ENCODE measurements at regions not wholly inside any gene's neighbourhood (a gene's known extent, or its start where the extent isn't known, plus 50 kb on each side); places are given as distances from the start of the nearest gene placed in this dataset.

DNA sequence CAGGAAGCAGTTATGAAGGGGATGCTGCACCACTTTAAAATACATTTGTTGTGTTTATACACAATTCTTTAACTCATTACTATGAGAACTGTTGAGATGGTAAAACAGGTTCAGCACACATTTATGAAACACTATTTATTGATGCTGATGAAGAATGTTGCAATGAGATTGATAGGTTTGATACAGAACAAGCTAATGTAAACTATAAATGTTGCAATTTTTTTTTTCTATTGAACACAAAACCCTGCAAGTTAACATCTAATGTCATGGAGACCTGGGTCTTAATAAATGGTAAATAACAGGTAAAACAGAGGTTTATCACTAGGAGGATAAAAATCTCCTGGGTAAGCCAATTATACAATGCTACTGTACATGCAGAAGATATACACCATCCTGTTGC is 857.6 kb downstream of the FSCB start:
- Histone ChIP-seq H3K9me3 (ENCODE audit: insufficient read depth, low read length, severe bottlenecking) (peaks cover 3% of the 10 kb centered on the region), H3K79me2 (ENCODE audit: insufficient read depth, low read length) (no peaks in the 10 kb centered on the region), H4K20me1 (ENCODE audit: insufficient read depth, low read length) (no peaks in the 10 kb centered on the region), H2AFZ (ENCODE audit: low read depth, low read length) (no peak overlapping the region), H3K9ac (ENCODE audit: low read depth, low read length) (no peak overlapping the region), H3K4me1 (ENCODE audit: insufficient read depth, low read length) (no peaks in the 10 kb centered on the region), H3K4me3 (ENCODE audit: low read depth in 1 of 2, low read length in 2 of 2) (no peak overlapping the region), H3K27ac (ENCODE audit: low read length) (no peak overlapping the region), H3K36me3 (ENCODE audit: insufficient read depth, low read length) (no peaks in the 10 kb centered on the region), H3K4me2 (ENCODE audit: insufficient read depth, low read length) (no peak overlapping the region), H3K27me3 (ENCODE audit: insufficient read depth, low read length, poor library complexity) (no peaks in the 10 kb centered on the region)
- no peak for TF ChIP-seq EZH2 (IDR thresholded peaks at IDR 0.05; ENCODE audit: borderline replicate concordance, low read depth, low read length, severe bottlenecking)
- TF ChIP-seq, protein P1, sequence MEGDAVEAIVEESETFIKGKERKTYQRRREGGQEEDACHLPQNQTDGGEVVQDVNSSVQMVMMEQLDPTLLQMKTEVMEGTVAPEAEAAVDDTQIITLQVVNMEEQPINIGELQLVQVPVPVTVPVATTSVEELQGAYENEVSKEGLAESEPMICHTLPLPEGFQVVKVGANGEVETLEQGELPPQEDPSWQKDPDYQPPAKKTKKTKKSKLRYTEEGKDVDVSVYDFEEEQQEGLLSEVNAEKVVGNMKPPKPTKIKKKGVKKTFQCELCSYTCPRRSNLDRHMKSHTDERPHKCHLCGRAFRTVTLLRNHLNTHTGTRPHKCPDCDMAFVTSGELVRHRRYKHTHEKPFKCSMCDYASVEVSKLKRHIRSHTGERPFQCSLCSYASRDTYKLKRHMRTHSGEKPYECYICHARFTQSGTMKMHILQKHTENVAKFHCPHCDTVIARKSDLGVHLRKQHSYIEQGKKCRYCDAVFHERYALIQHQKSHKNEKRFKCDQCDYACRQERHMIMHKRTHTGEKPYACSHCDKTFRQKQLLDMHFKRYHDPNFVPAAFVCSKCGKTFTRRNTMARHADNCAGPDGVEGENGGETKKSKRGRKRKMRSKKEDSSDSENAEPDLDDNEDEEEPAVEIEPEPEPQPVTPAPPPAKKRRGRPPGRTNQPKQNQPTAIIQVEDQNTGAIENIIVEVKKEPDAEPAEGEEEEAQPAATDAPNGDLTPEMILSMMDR (IDR thresholded peaks at IDR 0.05; ENCODE audit: borderline replicate concordance, extremely low read depth, low read length, poor library complexity, severe bottlenecking), result no peak
- ATAC-seq (ENCODE audit: insufficient read depth, low read depth), result no peak
- no peak for DNase-seq

- H3K27me3 ChIP-seq (ENCODE audit: insufficient read depth, low read length, poor library complexity), result no peaks in the 10 kb centered on the region
- H3K4me2 ChIP-seq (ENCODE audit: insufficient read depth, low read length), result no peak overlapping the region
- TF ChIP-seq, protein P1 (IDR thresholded peaks at IDR 0.05; ENCODE audit: borderline replicate concordance, extremely low read depth, low read length, poor library complexity, severe bottlenecking), result peak; percentile 7
- no peak for TF ChIP-seq EZH2 (IDR thresholded peaks at IDR 0.05; ENCODE audit: borderline replicate concordance, low read depth, low read length, severe bottlenecking)
- DNase-seq (no peak), ATAC-seq (ENCODE audit: insufficient read depth, low read depth) (no peak)
- H3K9ac ChIP-seq (ENCODE audit: low read depth, low read length), result no peak overlapping the region
- H4K20me1 ChIP-seq (ENCODE audit: insufficient read depth, low read length), result no peaks in the 10 kb centered on the region
- H2AFZ ChIP-seq (ENCODE audit: low read depth, low read length), result no peak overlapping the region
- H3K79me2 ChIP-seq (ENCODE audit: insufficient read depth, low read length), result no peaks in the 10 kb centered on the region
- no peak overlapping the region for H3K4me3 ChIP-seq (ENCODE audit: low read depth in 1 of 2, low read length in 2 of 2)
- H3K9me3 ChIP-seq (ENCODE audit: insufficient read depth, low read length, severe bottlenecking), result peaks cover 3% of the 10 kb centered on the region
- H3K36me3 ChIP-seq (ENCODE audit: insufficient read depth, low read length), result no peaks in the 10 kb centered on the region
- no peaks in the 10 kb centered on the region for H3K4me1 ChIP-seq (ENCODE audit: insufficient read depth, low read length)
- no peak overlapping the region for H3K27ac ChIP-seq (ENCODE audit: low read length)
Measured at GRCh38 chr14:43647302-43647701, 859.8 kb downstream of the FSCB start.

GRCh38 chr14:43640718-43641267 is 866.3 kb downstream of the FSCB start:
- no peaks in the 10 kb centered on the region for H3K36me3 ChIP-seq (ENCODE audit: insufficient read depth, low read length)

More at GRCh38 chr14:43640718-43641267, 866.3 kb downstream of the FSCB start:
- no peak overlapping the region for H3K27ac ChIP-seq (ENCODE audit: low read length)
- no peak overlapping the region for H3K4me2 ChIP-seq (ENCODE audit: insufficient read depth, low read length)
- H2AFZ ChIP-seq (ENCODE audit: low read depth, low read length), result no peak overlapping the region
- ATAC-seq (ENCODE audit: insufficient read depth, low read depth) (no peak), DNase-seq (no peak)
- no peak for TF ChIP-seq EZH2 (IDR thresholded peaks at IDR 0.05; ENCODE audit: borderline replicate concordance, low read depth, low read length, severe bottlenecking)
- TF ChIP-seq, protein P1 (IDR thresholded peaks at IDR 0.05; ENCODE audit: borderline replicate concordance, extremely low read depth, low read length, poor library complexity, severe bottlenecking), result no peak
- H3K4me1 ChIP-seq (ENCODE audit: insufficient read depth, low read length), result no peaks in the 10 kb centered on the region
- H4K20me1 ChIP-seq (ENCODE audit: insufficient read depth, low read length), result no peaks in the 10 kb centered on the region
- no peaks in the 10 kb centered on the region for H3K27me3 ChIP-seq (ENCODE audit: insufficient read depth, low read length, poor library complexity)
- H3K9ac ChIP-seq (ENCODE audit: low read depth, low read length), result no peak overlapping the region
- H3K4me3 ChIP-seq (ENCODE audit: low read depth in 1 of 2, low read length in 2 of 2), result no peak overlapping the region
- no peaks in the 10 kb centered on the region for H3K9me3 ChIP-seq (ENCODE audit: insufficient read depth, low read length, severe bottlenecking)
- no peaks in the 10 kb centered on the region for H3K79me2 ChIP-seq (ENCODE audit: insufficient read depth, low read length)

Data from DND-41 (cell line).